ENCODE measurements at regions not wholly inside any gene's neighbourhood (a gene's known extent, or its start where the extent isn't known, plus 50 kb on each side); places are given as distances from the start of the nearest gene placed in this dataset.

- TF ChIP-seq CTCF (IDR thresholded peaks at IDR 0.05) (no peak), ZFX (IDR thresholded peaks at IDR 0.05; ENCODE audit: borderline replicate concordance) (no peak)
Observed at GRCh38 chr2:208990716-208991115, 433.1 kb upstream of the MAP2 start.

Measured in 22Rv1 (cell line).